WTC11 (cell line): ENCODE measurements at regions not wholly inside any gene's neighbourhood (a gene's known extent, or its start where the extent isn't known, plus 50 kb on each side); places are given as distances from the start of the nearest gene placed in this dataset.

Experiments
- ATAC-seq: fragments of 200-7000 bp; cut with Tn5 transposase; 2 replicates; pipeline ENCODE4 v1.10.0; 2021; ENCODE audit warnings: mild to moderate bottlenecking, moderate library complexity
- CTCF ChIA-PET: fragments of 300-600 bp; sonication (Branson Sonifier 250); formaldehyde crosslinking; loops from one replicate; lab custom pipeline; 2021; ENCODE audit warnings: antibody characterized with exemption; lab: Charles Lee
- POLR2A ChIA-PET: fragments of 350-600 bp; sonication (Branson Sonifier 250); formaldehyde crosslinking; loops from one replicate; lab custom pipeline; 2021; ENCODE audit warnings: antibody characterized with exemption; lab: Charles Lee
- DNase-seq: peaks from one replicate; pipeline ENCODE4 v3.0.0; 2021; ENCODE audit warnings: low spot score
- H3K27ac Mint-ChIP-seq: 2 replicates; pipeline ENCODE4 v1.8.0; 2021; ENCODE audit warnings: mixed read lengths
- H3K27me3 Mint-ChIP-seq: 2 replicates; pipeline ENCODE4 v1.8.0; 2021; ENCODE audit warnings: low read depth, mild to moderate bottlenecking, moderate library complexity, mixed read lengths
- H3K36me3 Mint-ChIP-seq: 2 replicates; pipeline ENCODE4 v1.8.0; 2021; ENCODE audit warnings: mixed read lengths
- H3K4me1 Mint-ChIP-seq: 2 replicates; pipeline ENCODE4 v1.8.0; 2022; ENCODE audit warnings: mixed read lengths
- H3K4me3 Mint-ChIP-seq: 2 replicates; pipeline ENCODE4 v1.8.0; 2021; ENCODE audit warnings: mild to moderate bottlenecking, moderate library complexity, mixed read lengths
- H3K9me3 Mint-ChIP-seq: 2 replicates; pipeline ENCODE4 v1.8.0; 2021; ENCODE audit warnings: mixed read lengths
- CREM ChIP-seq: sonication (generic); formaldehyde crosslinking; IDR thresholded peaks from 2 replicates; pipeline ENCODE4 v1.8.1; 2022; ENCODE audit warnings: mild to moderate bottlenecking, missing genetic modification reagents, moderate library complexity
- EMX1 ChIP-seq: fragments of 250-450 bp; sonication (Bioruptor Pico); IDR thresholded peaks from 2 replicates; pipeline ENCODE4 v1.8.0; 2021; ENCODE audit warnings: mild to moderate bottlenecking
- FOXK1 ChIP-seq: sonication (generic); formaldehyde crosslinking; IDR thresholded peaks from 2 replicates; pipeline ENCODE4 v1.8.0; 2022; ENCODE audit warnings: mild to moderate bottlenecking, moderate library complexity, missing genetic modification reagents
- HMGA2 ChIP-seq: fragments of 250-450 bp; sonication (Bioruptor Pico); IDR thresholded peaks from 2 replicates; pipeline ENCODE4 v1.4.0; 2021; ENCODE audit warnings: mild to moderate bottlenecking, moderate library complexity
- IRF2 ChIP-seq: sonication (generic); formaldehyde crosslinking; IDR thresholded peaks from 2 replicates; pipeline ENCODE4 v1.8.0; 2022; ENCODE audit warnings: low read depth, missing genetic modification reagents, borderline replicate concordance
- KAT7 ChIP-seq: sonication (generic); formaldehyde crosslinking; IDR thresholded peaks from 2 replicates; pipeline ENCODE4 v1.8.1; 2023; ENCODE audit warnings: missing genetic modification reagents, mild to moderate bottlenecking, borderline replicate concordance
- MYBL2 ChIP-seq: sonication (generic); formaldehyde crosslinking; IDR thresholded peaks from 2 replicates; pipeline ENCODE4 v1.8.1; 2023; ENCODE audit warnings: mild to moderate bottlenecking, moderate library complexity, missing genetic modification reagents
- NFATC4 ChIP-seq: fragments of 250-450 bp; sonication (Bioruptor Pico); IDR thresholded peaks from 2 replicates; pipeline ENCODE4 v1.9.0; 2021; ENCODE audit warnings: mild to moderate bottlenecking
- NFYB ChIP-seq: sonication (generic); formaldehyde crosslinking; conservative IDR thresholded peaks from 2 replicates; pipeline ENCODE4 v1.8.0; 2022; ENCODE audit warnings: low read depth, missing genetic modification reagents
- NR3C1 ChIP-seq: sonication (generic); formaldehyde crosslinking; conservative IDR thresholded peaks from 2 replicates; pipeline ENCODE4 v1.8.1; 2023; ENCODE audit warnings: low read depth, mild to moderate bottlenecking, missing genetic modification reagents
- OVOL2 ChIP-seq: fragments of 250-450 bp; sonication (Bioruptor Pico); IDR thresholded peaks from 2 replicates; pipeline ENCODE4 v1.9.0; 2021; ENCODE audit warnings: mild to moderate bottlenecking, borderline replicate concordance
- PRRX2 ChIP-seq: fragments of 250-450 bp; sonication (Bioruptor Pico); IDR thresholded peaks from 2 replicates; pipeline ENCODE4 v1.8.0; 2021; ENCODE audit warnings: mild to moderate bottlenecking
- RELA ChIP-seq: sonication (generic); formaldehyde crosslinking; IDR thresholded peaks from 2 replicates; pipeline ENCODE4 v1.8.1; 2022; ENCODE audit warnings: missing genetic modification reagents, mild to moderate bottlenecking, borderline replicate concordance
- SMAD3 ChIP-seq: sonication (generic); formaldehyde crosslinking; IDR thresholded peaks from 2 replicates; pipeline ENCODE4 v1.8.0; 2022; ENCODE audit warnings: missing genetic modification reagents, mild to moderate bottlenecking, borderline replicate concordance
- SMAD4 ChIP-seq: sonication (generic); formaldehyde crosslinking; IDR thresholded peaks from 2 replicates; pipeline ENCODE4 v1.8.0; 2022; ENCODE audit warnings: mild to moderate bottlenecking, missing genetic modification reagents
- TEAD4 ChIP-seq: sonication (generic); formaldehyde crosslinking; IDR thresholded peaks from 2 replicates; pipeline ENCODE4 v1.8.0; 2022; ENCODE audit warnings: mild to moderate bottlenecking, missing genetic modification reagents
- ZNF416 ChIP-seq: fragments of 250-450 bp; sonication (Bioruptor Pico); IDR thresholded peaks from 2 replicates; pipeline ENCODE4 v1.9.0; 2021; ENCODE audit warnings: mild to moderate bottlenecking, inconsistent platforms
- ZNF671 ChIP-seq: fragments of 250-450 bp; sonication (Bioruptor Pico); IDR thresholded peaks from 2 replicates; pipeline ENCODE4 v1.8.0; 2021; ENCODE audit warnings: mild to moderate bottlenecking
- TF ChIP-seq, protein P1 (sequence below): fragments of 250-450 bp; sonication (Bioruptor Pico); IDR thresholded peaks from 2 replicates; pipeline ENCODE4 v1.9.0; 2021; ENCODE audit warnings: moderate library complexity, mild to moderate bottlenecking, inconsistent platforms, borderline replicate concordance
- TF ChIP-seq, protein P2 (sequence below): fragments of 250-450 bp; sonication (Bioruptor Pico); IDR thresholded peaks from 2 replicates; pipeline ENCODE4 v1.9.0; 2021; ENCODE audit warnings: mild to moderate bottlenecking, borderline replicate concordance
- TF ChIP-seq, protein P3 (sequence below): sonication (generic); formaldehyde crosslinking; IDR thresholded peaks from 2 replicates; pipeline ENCODE4 v1.8.0; 2022; ENCODE audit warnings: mild to moderate bottlenecking, missing genetic modification reagents
- TF ChIP-seq, protein P4 (sequence below): sonication (generic); formaldehyde crosslinking; IDR thresholded peaks from 2 replicates; pipeline ENCODE4 v1.8.1; 2022; ENCODE audit warnings: mild to moderate bottlenecking, moderate library complexity, missing genetic modification reagents
- TF ChIP-seq, protein P5 (sequence below): fragments of 250-450 bp; sonication (Bioruptor Pico); IDR thresholded peaks from 2 replicates; pipeline ENCODE4 v1.8.0; 2021; ENCODE audit warnings: mild to moderate bottlenecking

DNA sequence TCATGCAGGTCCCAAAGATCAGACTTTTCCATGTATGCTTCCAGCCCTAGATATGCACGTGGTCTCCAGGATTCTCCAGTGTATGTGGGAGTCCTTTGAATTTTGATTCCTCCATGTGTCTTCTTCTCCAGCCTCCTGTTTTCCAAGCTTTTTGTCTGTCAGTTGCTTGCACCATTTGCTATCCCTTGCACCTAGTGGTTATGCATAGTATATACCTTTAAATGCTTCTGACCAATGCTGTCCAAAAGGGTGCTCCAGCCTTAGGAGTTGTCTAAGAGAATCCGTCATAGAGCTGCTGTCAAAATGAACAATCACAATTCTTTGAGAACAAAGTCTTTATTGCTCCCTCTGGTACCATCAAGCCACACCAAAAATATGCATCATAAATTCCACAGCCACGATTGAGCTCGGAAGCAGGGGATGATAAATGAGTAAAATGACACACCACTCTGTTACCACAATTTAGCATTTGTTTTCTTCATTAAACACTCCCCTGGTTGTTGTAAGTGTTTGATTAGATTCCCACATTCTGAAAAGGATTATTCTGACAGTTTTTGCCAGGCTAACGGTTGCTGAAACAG, 706.2 kb upstream of the GJE1 start:
- no peaks in the 10 kb centered on the region for H3K27me3 Mint-ChIP-seq
- peaks cover 31% of the 10 kb centered on the region for H3K36me3 Mint-ChIP-seq
- peaks cover 54% of the 10 kb centered on the region for H3K9me3 Mint-ChIP-seq
- no peak overlapping the region for H3K4me3 Mint-ChIP-seq
- TF ChIP-seq RELA (CRISPR knock-in tag) (no peak), HMGA2 (CRISPR knock-in tag) (no peak), ZNF671 (CRISPR knock-in tag) (no peak), TEAD4 (no peak), EMX1 (CRISPR knock-in tag) (no peak), ZNF416 (no peak)
- TF ChIP-seq, protein P1, sequence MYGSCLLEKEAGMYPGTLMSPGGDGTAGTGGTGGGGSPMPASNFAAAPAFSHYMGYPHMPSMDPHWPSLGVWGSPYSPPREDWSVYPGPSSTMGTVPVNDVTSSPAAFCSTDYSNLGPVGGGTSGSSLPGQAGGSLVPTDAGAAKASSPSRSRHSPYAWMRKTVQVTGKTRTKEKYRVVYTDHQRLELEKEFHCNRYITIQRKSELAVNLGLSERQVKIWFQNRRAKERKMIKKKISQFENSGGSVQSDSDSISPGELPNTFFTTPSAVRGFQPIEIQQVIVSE (CRISPR knock-in tag): no peak
- TF ChIP-seq, protein P2, sequence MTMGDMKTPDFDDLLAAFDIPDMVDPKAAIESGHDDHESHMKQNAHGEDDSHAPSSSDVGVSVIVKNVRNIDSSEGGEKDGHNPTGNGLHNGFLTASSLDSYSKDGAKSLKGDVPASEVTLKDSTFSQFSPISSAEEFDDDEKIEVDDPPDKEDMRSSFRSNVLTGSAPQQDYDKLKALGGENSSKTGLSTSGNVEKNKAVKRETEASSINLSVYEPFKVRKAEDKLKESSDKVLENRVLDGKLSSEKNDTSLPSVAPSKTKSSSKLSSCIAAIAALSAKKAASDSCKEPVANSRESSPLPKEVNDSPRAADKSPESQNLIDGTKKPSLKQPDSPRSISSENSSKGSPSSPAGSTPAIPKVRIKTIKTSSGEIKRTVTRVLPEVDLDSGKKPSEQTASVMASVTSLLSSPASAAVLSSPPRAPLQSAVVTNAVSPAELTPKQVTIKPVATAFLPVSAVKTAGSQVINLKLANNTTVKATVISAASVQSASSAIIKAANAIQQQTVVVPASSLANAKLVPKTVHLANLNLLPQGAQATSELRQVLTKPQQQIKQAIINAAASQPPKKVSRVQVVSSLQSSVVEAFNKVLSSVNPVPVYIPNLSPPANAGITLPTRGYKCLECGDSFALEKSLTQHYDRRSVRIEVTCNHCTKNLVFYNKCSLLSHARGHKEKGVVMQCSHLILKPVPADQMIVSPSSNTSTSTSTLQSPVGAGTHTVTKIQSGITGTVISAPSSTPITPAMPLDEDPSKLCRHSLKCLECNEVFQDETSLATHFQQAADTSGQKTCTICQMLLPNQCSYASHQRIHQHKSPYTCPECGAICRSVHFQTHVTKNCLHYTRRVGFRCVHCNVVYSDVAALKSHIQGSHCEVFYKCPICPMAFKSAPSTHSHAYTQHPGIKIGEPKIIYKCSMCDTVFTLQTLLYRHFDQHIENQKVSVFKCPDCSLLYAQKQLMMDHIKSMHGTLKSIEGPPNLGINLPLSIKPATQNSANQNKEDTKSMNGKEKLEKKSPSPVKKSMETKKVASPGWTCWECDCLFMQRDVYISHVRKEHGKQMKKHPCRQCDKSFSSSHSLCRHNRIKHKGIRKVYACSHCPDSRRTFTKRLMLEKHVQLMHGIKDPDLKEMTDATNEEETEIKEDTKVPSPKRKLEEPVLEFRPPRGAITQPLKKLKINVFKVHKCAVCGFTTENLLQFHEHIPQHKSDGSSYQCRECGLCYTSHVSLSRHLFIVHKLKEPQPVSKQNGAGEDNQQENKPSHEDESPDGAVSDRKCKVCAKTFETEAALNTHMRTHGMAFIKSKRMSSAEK: no peak
- H3K27ac Mint-ChIP-seq: no peak overlapping the region
- POLR2A ChIA-PET: no interaction called here
- no peaks in the 10 kb centered on the region for H3K4me1 Mint-ChIP-seq
- DNase-seq: no peak
- CTCF ChIA-PET: interaction anchor here (0.6 to 1.0 kb wide), 3 partner anchors 10 to 528 kb away, joined by 3 read pairs; no protein-coding TSS in a partner anchor
- ATAC-seq: peak; percentile 43; the same call in 1 of the 2 replicates

DNA sequence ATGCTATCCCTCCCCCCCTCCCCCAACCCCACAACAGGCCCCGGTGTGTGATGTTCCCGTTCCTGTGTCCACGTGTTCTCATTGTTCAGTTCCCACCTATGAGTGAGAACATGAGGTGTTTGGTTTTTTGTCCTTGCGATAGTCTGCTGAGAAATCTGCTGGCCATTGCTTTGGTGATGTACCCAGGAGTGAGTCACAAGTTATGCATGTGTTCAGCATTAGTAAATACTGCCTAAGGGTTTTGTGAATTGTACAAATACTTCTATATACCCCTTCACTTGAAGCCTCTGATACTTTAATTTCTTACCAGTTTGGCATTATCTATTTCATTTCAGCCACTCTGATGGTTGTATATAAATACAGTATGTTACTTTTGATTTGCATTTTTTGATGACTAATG, 711.3 kb upstream of the GJE1 start:
- CTCF ChIA-PET: no interaction called here
- no peak for TF ChIP-seq TEAD4
- DNase-seq (no peak), ATAC-seq (no peak)
- no peak overlapping the region for H3K27ac Mint-ChIP-seq
- H3K27me3 Mint-ChIP-seq: no peaks in the 10 kb centered on the region
- peaks cover 12% of the 10 kb centered on the region for H3K36me3 Mint-ChIP-seq
- H3K4me1 Mint-ChIP-seq: no peaks in the 10 kb centered on the region
- POLR2A ChIA-PET: no interaction called here
- no peak overlapping the region for H3K4me3 Mint-ChIP-seq
- peaks cover 22% of the 10 kb centered on the region for H3K9me3 Mint-ChIP-seq

DNA sequence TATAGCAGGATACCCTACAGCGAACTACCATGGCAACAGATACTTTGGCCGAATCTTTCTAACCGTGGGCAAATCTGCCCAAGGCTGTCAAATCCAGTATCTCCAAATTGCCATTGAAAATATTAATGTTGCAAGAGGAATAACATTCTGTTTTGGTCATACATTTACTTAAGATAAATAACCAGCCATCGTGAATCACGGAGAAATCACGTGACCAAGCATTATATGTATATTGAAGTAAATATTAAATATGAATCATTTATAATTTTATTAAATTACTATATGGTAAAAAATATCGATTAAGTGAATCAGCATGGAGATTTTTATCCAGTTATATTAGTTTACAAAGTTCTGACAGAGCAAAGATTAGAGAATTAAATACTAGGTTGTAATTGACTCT, 714.6 kb upstream of the GJE1 start:
- no peaks in the 10 kb centered on the region for H3K36me3 Mint-ChIP-seq
- TF ChIP-seq NFATC4 (CRISPR knock-in tag): no peak
- TF ChIP-seq, protein P3, sequence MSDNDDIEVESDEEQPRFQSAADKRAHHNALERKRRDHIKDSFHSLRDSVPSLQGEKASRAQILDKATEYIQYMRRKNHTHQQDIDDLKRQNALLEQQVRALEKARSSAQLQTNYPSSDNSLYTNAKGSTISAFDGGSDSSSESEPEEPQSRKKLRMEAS (CRISPR knock-in tag): no peak
- TF ChIP-seq IRF2 (CRISPR knock-in tag): no peak
- TF ChIP-seq CREM (CRISPR knock-in tag): no peak
- TF ChIP-seq NR3C1 (CRISPR knock-in tag): no peak
- TF ChIP-seq KAT7: no peak
- no peak for TF ChIP-seq TEAD4
- no peak for TF ChIP-seq OVOL2 (CRISPR knock-in tag)
- TF ChIP-seq, all 79 proteins: peak for 0
- H3K9me3 Mint-ChIP-seq: peaks cover 15% of the 10 kb centered on the region
- no peak for DNase-seq
- ATAC-seq: no peak
- no peak overlapping the region for H3K4me3 Mint-ChIP-seq
- CTCF ChIA-PET: no interaction called here
- no peaks in the 10 kb centered on the region for H3K27me3 Mint-ChIP-seq
- no peaks in the 10 kb centered on the region for H3K4me1 Mint-ChIP-seq
- no peak overlapping the region for H3K27ac Mint-ChIP-seq
- POLR2A ChIA-PET: no interaction called here

DNA sequence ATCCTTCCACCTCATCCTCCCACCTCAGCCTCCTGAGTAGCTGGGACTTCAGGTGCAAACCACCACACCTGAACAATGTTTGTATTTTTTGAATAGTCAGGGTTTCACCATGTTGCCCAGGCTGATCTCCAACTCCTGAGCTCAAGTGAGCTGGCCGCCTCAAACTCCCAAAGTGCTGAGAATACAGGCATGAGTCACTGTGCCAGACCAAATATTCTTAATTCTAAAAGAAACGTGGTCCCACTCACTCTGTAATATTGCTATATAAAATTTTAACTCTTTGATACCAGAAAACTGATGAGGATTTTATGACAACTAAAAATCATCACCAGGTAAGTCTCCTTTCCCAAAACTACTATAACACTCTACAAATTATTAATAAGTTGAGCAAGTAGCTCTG, 716.8 kb upstream of the GJE1 start:
- H3K36me3 Mint-ChIP-seq: peaks cover 4% of the 10 kb centered on the region
- no peaks in the 10 kb centered on the region for H3K27me3 Mint-ChIP-seq
- DNase-seq (no peak), ATAC-seq (no peak)
- ChIA-PET POLR2A (no interaction called here), CTCF (no interaction called here)
- H3K9me3 Mint-ChIP-seq: peaks cover 26% of the 10 kb centered on the region
- H3K4me1 Mint-ChIP-seq: no peaks in the 10 kb centered on the region
- no peak overlapping the region for H3K27ac Mint-ChIP-seq
- no peak overlapping the region for H3K4me3 Mint-ChIP-seq
- TF ChIP-seq NFYB (CRISPR knock-in tag): no peak
- TF ChIP-seq, protein P4, sequence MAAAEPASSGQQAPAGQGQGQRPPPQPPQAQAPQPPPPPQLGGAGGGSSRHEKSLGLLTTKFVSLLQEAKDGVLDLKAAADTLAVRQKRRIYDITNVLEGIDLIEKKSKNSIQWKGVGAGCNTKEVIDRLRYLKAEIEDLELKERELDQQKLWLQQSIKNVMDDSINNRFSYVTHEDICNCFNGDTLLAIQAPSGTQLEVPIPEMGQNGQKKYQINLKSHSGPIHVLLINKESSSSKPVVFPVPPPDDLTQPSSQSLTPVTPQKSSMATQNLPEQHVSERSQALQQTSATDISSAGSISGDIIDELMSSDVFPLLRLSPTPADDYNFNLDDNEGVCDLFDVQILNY: no peak
- no peak for TF ChIP-seq SMAD4
- no peak for TF ChIP-seq SMAD3 (CRISPR knock-in tag)
- TF ChIP-seq, protein P5, sequence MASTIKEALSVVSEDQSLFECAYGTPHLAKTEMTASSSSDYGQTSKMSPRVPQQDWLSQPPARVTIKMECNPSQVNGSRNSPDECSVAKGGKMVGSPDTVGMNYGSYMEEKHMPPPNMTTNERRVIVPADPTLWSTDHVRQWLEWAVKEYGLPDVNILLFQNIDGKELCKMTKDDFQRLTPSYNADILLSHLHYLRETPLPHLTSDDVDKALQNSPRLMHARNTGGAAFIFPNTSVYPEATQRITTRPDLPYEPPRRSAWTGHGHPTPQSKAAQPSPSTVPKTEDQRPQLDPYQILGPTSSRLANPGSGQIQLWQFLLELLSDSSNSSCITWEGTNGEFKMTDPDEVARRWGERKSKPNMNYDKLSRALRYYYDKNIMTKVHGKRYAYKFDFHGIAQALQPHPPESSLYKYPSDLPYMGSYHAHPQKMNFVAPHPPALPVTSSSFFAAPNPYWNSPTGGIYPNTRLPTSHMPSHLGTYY (CRISPR knock-in tag): no peak
- no peak for TF ChIP-seq PRRX2 (CRISPR knock-in tag)
- TF ChIP-seq MYBL2 (CRISPR knock-in tag): no peak
- no peak for TF ChIP-seq FOXK1
